Activated CD4-positive, alpha-beta T cell treated with anti-CD3 and anti-CD28 coated beads, Interleukin-2, amount 50 U/mL, for 1 hour (primary cell): ENCODE measurements at regions not wholly inside any gene's neighbourhood (a gene's known extent, or its start where the extent isn't known, plus 50 kb on each side); places are given as distances from the start of the nearest gene placed in this dataset.
"Not testable (repeated sequence)": the region's sequence is repeated elsewhere in the genome, so short reads cannot be mapped to it uniquely, and the experiment has no call there.

ENCODE experiments used
- DNase-seq: peaks from one replicate; pipeline ENCODE4 v3.0.0-alpha.2; 2020

DNA sequence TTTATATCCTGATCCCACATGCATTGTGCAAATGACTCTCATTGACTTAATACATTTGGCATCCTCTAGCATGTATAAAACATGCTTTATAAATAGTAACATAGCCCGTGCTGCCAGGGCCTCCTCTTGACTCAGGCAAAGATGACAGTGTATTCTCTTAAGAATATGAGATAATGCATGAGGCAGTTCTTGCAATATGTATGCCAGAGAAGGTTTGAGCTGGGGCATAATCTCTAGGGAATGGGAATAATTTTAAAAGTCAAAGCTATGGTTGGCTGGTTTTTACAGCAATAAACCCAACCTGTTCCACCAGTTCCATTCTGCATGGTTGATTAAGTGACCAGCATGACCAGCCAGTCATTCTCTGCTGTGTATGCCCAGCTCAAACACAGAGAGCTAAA is 179.0 kb upstream of the PFN2 start:
- no peak for DNase-seq

DNA sequence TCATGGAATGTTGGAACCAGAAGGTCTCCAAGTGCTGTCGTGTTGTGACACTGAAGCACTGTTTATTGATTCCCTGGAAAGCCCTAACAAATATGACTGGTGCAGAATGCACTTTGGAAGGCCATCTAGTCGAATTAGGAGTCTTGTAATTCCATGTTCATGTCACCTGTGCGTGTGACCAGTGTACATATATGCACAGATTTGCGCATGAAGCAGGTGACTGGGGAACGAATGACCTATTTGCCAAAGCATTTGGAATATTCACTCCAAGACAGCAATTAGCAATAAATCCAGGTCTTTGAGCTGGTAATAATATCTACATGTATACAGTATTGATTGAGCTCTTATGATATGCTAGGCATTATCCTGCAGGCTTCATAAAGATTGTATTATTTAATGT is 177.5 kb upstream of the PFN2 start:
- DNase-seq, result no peak

DNA sequence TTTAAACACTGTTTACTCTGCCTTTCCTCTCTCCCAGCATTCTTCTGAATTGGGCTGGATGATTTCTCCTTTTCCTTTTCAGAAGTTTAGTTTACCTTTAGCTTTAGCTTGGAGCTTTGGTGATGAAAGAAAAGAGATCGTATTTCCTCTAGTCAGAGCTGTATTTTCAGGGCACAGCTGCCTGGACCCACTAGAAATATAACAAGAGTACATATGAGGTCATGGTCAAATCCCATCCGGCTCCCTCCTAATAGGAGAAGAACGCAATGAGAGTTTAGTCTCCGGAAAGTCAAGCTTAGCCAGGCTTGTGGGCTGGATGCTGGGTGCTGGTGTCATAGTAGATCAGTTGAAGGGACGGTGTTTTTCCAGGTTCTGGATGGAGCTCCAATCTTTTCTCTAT is 177.1 kb upstream of the PFN2 start:
- DNase-seq, result no peak

DNA sequence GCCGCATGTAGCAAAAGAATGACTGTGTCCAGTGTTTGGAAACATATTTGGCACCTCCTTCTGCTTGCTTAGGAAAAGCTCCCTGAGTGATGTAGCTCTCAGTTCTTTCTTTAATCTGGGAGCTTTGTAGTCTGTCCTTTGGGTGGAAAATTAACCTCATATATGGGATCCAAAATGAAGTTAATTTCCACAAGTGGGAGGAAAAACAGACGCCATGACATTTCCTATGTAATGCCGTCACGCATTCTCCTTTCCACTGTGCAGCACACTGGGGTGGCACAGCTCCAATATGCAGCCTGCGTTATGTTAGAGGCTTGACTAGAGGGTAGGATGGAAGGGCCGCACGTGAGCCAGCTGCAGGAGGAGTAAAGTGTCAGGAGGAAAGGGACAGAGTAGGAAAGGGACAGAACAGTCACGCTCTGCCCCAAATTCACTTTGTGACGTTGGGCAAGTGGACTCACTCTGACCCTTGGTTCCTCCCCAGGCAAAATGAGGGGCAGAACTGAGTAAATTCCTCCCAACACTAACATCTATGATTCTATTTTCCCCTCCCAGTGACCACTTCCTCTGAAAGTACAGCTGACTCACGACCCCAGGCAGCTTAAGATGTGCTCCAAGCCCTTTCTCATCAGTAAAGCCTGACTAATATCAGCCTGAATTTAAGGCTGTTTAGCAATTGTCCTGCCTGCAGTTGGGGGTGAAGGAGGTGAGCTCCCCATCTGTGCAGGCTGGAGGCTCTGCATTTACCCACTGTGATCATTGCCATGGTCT is 176.5 kb upstream of the PFN2 start:
- no peak for DNase-seq

DNA sequence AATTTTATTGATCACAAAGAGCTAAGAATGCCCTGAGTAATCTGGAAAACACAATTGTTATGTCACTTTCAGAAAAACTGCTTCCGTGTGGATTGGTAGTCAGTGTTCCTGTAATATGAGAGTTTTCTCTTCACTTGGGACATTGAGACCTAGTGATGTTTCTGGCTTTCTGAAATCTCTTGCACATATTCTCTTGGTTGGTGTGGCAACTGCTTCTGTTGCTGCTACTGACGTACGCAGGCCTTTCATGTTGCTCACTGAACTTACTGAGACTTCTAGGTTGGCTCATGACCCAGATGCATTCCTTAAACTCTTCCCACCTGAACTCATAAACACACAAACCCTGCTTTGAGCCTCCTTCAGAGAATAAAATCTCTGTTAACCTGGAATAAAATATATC is 175.0 kb upstream of the PFN2 start:
- DNase-seq, result no peak

DNA sequence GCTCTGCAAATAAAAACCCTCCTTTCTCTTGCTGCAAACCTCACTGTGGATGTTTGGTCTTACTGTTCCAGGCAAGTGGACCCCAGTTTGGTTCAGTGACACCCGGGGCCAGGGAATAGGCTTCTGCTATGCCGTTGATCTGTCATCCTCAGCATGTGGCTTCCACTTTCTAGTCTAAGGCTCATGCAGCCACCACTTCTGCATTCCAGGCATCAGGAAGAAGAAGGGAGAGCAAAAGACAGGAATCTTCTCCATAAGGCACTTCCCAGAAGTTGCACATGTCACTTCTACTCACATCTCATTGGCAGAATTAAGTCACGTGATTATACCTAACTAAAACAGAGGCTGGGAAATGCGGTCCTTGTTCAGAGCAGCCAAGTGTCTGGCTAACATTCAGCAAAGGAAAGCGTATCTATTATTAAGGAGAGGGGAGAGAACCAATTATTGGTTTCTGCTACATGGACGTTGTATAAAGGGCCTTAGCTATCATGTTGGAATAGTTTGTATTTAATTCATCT is 173.6 kb upstream of the PFN2 start:
- no peak for DNase-seq

DNA sequence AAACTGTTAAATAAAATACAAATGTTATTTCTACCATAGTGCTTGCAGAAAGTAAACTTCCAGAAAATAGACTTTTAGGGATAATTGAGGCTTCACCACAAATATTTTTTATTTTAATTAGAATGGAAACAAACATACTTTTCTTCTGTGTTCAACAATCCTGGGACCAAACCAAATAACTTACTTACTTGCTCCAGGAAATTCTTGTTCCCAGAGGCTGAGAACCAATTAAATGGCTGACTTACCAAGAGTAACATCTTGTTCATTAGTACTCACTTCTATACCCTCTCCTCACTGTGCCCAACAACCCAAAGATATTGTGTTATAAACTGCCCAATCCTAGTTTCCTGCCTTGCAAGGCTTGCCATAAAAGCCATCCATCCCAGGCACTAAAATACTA is 172.2 kb upstream of the PFN2 start:
- DNase-seq, result no peak

DNA sequence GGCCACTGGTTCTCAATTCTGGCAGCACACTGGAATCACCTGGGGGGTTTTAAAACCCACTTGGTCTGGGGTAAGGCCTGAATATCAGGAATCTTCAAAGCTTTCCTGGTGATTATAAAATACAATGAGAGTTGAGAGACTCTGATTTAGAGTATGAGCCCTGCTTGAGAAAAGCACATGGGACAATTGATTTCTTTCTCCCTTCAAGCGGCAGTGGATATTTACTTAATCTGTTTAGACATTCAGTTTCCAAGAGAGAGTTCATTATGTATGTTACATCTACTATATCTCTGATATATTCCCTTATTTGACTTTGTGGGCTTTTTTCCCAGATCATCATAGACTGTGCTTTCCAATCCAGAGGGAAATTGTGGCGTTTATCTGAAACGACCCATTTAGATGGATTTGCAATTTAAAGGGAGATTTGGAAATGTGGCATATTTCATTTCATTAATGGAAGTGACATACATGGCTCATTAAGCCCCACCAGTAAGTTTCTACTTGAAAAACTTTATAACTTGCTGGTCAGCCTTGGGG is 171.2 kb upstream of the PFN2 start:
- DNase-seq, result no peak

DNA sequence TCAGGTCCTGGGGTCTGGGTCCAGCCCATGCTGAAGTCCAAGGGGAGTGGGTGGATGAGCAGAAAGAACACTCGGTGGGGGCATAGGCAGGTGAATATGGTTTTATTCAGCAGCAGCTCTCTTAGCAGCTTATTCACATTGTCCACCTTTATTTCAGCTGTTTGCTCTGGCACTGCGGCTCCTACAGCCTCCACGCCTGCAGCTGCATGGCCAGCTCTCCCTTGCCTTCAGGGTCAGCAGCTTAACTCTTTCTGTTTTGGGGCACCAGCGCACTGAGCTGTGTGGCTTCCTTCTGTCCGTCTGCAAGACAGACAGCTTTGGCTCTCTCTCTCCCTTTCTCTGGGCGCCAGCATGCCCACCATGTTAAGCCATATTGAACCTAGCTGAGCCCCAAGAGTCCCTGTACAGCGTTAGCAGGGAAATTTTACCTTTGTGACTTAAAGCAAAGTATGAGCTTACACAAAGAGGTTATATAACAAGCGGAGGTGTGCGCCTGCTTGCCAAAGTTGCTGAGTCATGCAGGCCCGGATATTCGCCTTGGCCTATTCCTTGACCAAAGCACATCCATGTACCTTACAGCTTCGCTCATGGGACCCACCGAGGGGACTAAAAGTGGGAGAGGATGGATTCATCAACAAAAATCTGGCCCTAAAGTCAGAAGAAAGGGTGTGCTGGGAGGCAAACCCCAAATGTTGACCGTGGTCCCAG is 170.1 kb upstream of the PFN2 start:
- DNase-seq, result no peak

DNA sequence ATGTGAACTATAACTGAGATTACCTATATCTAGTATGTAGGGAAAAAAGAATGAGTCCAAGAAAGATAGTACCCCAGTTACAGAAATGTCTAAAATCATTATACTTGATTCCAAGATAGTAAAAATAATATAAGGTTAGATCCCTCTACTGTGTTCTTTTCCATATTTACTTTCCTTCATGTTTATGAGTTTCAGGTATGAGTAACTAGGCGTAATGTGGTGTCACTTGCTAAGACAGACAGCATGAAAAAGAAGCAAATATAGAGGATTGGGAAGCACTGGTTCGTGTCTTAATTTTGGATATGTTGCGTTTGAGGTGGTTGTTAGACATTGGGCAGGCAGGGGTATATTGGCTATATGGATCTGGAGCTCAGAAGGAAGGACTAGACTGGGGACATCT is 168.1 kb upstream of the PFN2 start:
- DNase-seq, result no peak

DNA sequence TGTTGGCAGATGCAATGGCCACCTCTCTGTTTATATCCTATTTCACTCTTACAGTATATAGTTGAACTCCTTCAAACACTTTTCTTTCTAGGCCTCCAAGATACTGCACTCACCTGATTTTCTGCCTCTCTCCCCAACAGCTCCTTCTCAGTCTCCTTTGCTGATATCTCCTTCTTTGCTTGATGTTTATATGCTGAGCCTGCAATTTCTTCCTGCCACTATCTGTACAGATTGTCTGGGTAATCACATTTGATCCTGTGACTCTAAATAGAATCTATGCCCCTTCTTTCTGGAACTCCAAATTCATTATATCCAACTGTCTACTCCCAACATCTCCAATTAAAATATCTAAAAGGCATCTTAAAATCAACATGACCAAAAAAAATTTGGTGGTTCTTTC is 165.5 kb upstream of the PFN2 start:
- DNase-seq, result no peak

DNA sequence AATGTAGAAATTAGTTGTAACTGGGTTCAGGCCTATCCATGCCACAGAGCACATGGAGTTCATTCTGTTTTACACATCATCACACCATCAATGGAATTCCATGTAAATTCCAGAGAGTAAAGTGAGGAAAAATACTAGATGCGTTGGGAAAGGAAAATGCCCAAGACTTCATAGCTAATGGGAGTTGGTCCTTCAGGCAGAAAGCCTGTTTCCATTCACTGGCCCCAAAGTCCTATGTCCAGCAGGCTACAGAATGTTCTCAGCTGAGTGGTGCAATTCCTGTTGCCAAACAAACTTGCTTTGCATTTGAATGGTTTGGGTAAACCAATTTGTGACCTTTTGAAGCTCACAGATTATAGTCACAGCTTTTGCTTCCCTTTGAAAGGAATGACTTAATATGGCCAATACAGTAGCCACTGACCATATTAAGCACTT is 164.6 kb upstream of the PFN2 start:
- no peak for DNase-seq

DNA sequence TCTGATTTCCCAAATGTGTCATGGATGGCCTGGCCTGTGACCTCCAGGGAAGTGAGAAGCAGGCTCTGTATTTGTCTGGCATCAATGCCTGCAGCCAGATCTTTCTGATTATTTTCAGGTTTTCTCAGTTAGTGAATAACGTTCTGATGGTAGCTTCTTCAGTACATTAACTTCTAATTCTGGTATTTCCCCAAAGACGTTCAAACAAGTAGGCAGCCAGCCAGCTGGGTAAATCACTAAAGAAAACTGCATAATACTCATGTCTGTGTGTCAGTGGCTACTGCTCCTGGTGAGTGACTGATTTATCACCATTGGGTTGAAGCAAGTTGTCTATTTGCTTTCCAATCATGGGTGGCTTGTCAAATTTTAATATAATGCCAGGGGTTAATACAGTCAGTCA is 162.6 kb upstream of the PFN2 start:
- DNase-seq, result no peak

DNA sequence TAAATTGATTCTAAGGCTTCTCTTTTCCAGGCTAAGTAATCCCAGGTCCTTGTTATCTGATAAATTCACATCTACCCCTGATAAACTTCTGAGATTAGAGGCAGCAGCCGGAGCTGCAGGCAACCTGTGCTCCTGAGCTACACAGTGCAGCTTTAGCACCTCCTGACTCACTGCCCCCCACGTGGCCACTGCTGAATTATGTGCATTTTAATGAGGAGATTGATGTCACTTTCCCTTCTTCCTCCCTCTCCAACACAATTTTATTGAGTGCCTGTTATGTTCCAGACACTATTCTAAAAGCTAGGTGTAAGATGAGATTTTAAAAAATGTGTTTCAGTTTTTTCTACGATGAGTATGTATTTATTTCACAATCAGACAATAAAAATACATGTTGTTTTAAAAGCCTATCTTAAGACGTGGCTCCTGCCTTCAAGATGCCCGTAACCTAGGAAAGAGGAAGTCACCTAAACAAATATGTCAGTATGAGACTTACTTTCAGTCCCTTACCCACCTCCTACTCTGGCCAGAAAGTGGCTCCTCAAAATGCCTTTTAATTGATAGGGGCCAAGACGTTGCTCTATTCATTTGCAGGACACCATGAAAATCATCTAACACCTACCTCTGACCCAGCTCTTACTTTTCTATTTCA is 161.5 kb upstream of the PFN2 start:
- no peak for DNase-seq

DNA sequence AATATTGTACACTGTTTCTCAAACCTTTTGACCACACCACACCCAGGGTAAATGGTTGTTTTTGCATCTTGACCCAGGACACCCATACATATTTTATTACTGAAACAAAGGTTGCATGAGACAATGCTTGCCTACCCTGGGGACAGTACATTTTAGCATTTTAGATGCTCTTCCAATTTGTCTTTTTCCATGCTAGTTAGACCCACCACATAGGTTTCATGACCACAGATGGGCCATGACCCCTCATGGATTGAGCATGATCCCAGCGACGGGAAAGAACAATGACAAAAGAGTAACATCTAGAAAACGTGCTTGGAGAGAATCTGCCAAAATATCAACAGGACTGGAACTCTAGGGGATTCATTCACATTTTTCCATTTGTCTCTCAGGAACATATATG is 161.0 kb upstream of the PFN2 start:
- no peak for DNase-seq

DNA sequence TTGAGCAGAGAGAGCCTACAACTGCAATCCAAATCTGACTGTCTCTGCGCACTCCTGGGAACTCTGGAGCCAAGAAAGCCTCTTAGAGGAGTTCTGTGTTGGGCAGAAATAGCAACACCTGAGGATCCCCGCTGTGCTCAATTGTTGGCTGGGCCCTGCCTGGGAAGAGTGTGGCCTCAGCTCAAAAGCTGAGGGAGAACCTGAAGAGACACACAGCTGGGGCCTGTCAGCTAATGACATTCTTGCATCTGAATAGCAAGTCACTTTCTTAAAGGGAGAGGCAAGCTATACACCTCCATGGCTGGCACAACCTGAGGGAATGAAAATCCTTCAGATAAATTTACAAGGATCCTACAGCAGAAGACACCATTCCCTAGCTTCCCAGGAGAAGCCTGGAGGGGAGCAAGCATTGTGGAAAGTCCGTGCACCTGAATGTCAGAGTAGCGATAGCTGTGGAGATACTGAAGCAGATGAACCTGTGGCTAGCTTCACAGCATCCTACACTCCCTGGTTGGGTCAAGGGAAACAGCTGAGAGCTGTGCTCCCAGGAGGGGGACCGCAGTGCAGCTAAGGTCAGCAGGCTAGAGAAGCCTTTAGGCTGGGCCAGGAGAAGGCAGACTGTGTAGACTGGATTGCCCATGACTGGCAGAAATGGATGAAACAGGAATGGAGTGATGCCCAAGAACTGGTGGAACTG is 159.9 kb upstream of the PFN2 start:
- DNase-seq, result no peak

DNA sequence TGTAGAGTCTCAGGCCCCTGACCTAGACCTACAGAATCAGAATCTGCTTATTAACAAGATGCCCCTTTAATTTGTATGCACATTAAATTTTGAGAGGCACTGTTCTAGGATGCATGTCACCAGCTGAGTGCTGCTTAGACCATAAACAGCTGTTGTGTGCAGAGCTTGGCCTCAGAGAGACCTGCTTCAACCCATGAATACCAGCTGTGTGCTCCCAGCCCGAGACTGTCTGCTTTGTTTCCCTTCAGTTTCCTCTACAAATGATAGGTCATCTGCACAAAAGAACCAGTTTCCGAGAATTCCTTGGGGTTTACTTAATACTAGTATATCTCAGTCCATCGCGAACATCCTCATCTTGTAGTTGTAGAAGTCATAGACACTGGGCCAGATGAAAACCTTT is 158.5 kb upstream of the PFN2 start:
- no peak for DNase-seq

DNA sequence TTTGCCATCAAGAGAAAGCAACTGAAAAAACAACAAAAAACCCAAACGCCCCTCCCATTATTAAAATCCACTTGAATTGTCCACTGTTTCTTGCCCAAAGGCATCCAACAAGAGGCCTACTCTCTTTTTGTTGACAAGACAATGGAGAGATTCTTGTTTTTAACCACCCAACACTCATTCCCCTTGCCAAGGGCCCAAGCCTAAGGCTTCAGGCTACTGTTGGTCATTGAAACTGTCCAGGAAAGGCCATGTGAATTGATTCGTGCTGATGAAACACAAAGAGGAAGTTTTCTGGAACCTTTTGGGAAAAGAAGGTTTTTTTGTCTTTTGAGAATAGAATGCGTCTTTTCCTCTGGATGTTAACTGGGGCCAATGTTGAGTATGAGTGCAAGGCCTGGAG is 157.4 kb upstream of the PFN2 start:
- no peak for DNase-seq

DNA sequence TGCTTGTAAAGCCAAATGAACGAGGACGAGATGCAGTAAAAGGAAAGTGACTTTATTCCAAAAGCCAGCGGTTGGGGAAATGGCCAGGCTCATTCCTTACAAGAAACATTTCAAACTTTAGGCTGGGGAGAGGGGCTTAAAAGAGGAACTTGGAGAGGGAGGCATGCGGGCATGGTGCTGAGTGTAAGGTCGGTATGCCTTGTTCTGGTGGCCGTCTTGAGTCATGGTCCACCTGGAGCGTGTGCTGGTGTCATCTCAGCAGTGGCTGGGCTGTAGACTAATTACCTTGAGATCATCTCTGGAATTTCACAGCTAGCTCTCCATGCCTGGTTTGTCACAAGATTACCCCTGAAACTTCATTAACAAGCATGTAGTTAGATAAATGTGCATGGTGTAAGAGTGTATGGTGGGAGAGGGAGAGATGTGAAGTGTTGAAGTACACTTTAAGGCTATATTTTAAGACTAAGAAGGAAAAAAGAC is 156.4 kb upstream of the PFN2 start:
- no peak for DNase-seq

DNA sequence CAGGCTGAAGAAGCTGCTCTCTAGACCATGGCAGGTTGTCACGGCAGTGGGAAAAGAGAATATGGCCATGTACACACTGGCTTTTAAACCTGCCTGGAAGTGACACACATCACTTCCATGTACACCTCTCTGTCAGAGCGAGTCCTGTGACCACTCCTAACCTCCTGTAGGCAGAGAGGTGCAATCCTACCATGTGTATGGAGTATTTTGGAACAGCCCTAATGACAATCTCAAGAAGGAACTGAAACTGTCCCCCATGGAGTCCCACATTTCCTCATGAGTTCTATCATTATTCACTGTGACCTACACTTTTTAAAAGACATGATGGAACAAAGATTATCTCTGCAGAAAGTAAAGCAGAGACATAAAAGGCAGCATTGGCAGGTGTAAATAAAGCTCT is 153.4 kb upstream of the PFN2 start:
- no peak for DNase-seq

DNA sequence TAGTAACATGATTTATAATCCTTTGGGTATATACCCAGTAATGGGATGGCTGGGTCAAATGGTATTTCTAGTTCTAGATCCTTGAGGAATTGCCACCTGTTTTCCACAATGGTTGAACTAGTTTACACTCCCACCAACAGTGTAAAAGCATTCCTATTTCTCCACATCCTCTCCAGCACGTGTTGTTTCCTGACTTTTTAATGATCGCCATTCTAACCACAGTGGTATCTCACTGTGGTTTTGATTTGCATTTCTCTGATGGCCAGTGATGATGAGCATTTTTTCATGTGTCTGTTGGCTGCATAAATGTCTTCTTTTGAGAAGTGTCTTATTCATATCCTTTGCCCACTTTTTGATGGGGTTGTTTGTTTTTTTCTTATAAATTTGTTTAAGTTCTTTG is 152.6 kb upstream of the PFN2 start:
- not testable (repeated sequence) for DNase-seq

DNA sequence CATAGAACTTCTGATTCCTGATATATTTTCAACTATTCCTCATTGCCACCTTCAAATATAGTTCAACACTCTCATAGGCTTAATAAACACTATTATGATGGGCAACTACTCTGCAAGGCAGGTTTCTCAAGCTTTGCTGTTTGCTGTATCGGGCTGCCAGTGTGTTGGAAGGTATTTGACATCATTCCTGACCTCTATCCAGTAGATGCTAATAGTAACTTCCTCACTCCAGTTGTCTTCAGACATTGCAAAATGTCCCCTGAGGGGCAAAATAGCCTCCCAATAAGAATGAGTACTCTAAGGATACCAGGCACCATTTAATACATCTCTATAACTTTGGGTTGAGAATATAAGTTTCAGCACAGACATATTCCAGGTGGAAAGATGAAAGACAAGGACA is 147.5 kb upstream of the PFN2 start:
- no peak for DNase-seq

DNA sequence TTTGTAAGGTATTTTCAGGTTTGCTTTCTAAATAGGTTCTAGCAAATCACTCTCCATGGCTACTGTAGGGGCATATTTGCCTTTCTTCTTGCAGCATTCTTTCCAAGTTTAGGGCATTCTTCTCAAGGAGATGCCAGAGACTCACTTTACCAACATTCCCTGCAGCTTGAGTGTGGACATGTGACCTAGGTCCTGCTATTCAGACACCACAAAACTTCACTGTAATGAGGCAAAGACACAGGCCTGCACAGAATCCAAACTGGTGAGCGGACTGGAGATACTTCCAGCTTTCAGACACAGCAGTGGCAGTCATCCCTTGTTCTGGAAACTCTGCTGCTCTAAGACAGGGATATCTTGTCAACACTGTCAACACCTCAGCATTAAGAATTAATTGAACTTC is 146.4 kb upstream of the PFN2 start:
- DNase-seq, result no peak
